HL-60 (cell line): ENCODE measurements at regions not wholly inside any gene's neighbourhood (a gene's known extent, or its start where the extent isn't known, plus 50 kb on each side); places are given as distances from the start of the nearest gene placed in this dataset.

Experiments used
- DNase-seq, 2 experiments: peaks; one replicate each; pipeline ENCODE4 v3.0.0-alpha.2; 2010 to 2020; ENCODE audit warnings: low read depth in 1 of 2, low spot score in 1 of 2
- H3K27ac ChIP-seq: fragments of 250-450 bp; sonication (Bioruptor Pico); replicated peaks from 2 replicates; pipeline ENCODE4 v1.5.1; 2020; ENCODE audit warnings: mild to moderate bottlenecking, moderate library complexity
- H3K27me3 ChIP-seq: fragments of 250-450 bp; sonication (Bioruptor Pico); 2 replicates; pipeline ENCODE4 v1.5.1; 2021; ENCODE audit warnings: mild to moderate bottlenecking, moderate library complexity; ENCODE audit not compliant: insufficient read depth, poor library complexity, severe bottlenecking
- H3K4me3 ChIP-seq: replicated peaks from 2 replicates; pipeline ENCODE4 v1.5.1; 2011; ENCODE audit warnings: mild to moderate bottlenecking, control low read depth, low read length; ENCODE audit not compliant: insufficient read depth
- GABPA ChIP-seq: IDR thresholded peaks from 2 replicates; pipeline ENCODE4 v1.6.1; 2012; ENCODE audit warnings: low read depth
- POLR2AphosphoS5 ChIP-seq: IDR thresholded peaks from 2 replicates; pipeline ENCODE4 v1.6.1; 2012; ENCODE audit warnings: low read depth
- REST ChIP-seq: IDR thresholded peaks from 2 replicates; pipeline ENCODE4 v1.6.1; 2012; ENCODE audit warnings: low read depth; ENCODE audit not compliant: insufficient replicate concordance
- SPI1 ChIP-seq: IDR thresholded peaks from 2 replicates; pipeline ENCODE4 v1.6.1; 2012; ENCODE audit warnings: low read depth, mild to moderate bottlenecking, borderline replicate concordance
- TF ChIP-seq, protein P1 (sequence below): IDR thresholded peaks from one replicate; pipeline ENCODE4 v1.5.1; 2011; ENCODE audit warnings: low read length, control low read depth, inconsistent platforms; ENCODE audit not compliant: insufficient read depth

DNA sequence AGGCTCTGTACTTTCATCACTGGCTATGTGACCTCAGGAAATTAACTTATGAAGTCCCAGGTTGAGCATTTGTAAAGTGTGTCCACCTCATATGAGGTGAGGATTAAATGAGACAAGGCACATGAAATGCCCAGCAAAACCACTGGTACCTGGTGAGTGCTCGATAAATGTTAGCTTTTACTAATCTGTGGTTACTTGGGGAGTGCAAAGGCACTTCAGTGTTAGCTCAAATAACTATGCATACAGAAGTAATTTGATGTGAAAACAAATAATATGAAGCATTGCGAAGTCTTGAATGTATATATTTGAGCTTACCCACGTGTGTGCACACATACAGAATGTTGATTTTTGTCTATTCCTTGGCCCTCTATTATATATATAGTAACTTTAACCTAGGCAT is 186.3 kb upstream of the TLL1 start:
- Histone ChIP-seq H3K27me3 (no peaks in the 10 kb centered on the region), H3K4me3 (no peak overlapping the region), H3K27ac (no peak overlapping the region)
- TF ChIP-seq GABPA (no peak), POLR2AphosphoS5 (no peak), REST (no peak), SPI1 (no peak)
- TF ChIP-seq, protein P1, sequence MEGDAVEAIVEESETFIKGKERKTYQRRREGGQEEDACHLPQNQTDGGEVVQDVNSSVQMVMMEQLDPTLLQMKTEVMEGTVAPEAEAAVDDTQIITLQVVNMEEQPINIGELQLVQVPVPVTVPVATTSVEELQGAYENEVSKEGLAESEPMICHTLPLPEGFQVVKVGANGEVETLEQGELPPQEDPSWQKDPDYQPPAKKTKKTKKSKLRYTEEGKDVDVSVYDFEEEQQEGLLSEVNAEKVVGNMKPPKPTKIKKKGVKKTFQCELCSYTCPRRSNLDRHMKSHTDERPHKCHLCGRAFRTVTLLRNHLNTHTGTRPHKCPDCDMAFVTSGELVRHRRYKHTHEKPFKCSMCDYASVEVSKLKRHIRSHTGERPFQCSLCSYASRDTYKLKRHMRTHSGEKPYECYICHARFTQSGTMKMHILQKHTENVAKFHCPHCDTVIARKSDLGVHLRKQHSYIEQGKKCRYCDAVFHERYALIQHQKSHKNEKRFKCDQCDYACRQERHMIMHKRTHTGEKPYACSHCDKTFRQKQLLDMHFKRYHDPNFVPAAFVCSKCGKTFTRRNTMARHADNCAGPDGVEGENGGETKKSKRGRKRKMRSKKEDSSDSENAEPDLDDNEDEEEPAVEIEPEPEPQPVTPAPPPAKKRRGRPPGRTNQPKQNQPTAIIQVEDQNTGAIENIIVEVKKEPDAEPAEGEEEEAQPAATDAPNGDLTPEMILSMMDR = no peak
- DNase-seq = no peak

- DNase-seq = no peak
- Histone ChIP-seq H3K27me3 (no peaks in the 10 kb centered on the region), H3K27ac (no peak overlapping the region), H3K4me3 (no peak overlapping the region)
- TF ChIP-seq, protein P1 = no peak
- TF ChIP-seq SPI1 = no peak
- no peak for TF ChIP-seq GABPA
- TF ChIP-seq REST = no peak
- TF ChIP-seq POLR2AphosphoS5 = no peak
Measured at GRCh38 chr4:165689159-165689558, 183.9 kb upstream of the TLL1 start.

DNA sequence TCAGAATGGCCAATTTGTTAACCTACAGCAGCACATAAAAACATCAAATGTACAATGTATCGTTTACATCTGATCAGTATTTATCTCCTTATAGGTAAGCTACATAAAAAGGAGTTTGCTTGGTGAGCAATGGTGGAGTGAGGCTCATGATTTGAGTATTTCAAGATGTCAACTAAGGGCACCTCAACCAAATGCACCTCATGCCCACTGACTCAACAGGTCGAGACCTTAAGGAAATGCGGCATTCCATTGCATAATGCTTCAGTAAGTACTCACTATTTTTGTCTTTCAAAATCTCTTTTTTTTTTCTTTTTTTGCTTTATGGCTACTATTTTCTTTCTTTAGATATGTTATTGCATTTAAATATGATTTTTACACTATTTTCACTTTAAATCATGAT is 181.0 kb upstream of the TLL1 start:
- no peak for DNase-seq
- no peaks in the 10 kb centered on the region for H3K27me3 ChIP-seq
- H3K27ac ChIP-seq = no peak overlapping the region
- TF ChIP-seq, protein P1 = no peak
- no peak for TF ChIP-seq POLR2AphosphoS5
- TF ChIP-seq SPI1 = no peak
- no peak for TF ChIP-seq GABPA
- no peak for TF ChIP-seq REST
- no peak overlapping the region for H3K4me3 ChIP-seq
